ENCODE measurements at regions not wholly inside any gene's neighbourhood (a gene's known extent, or its start where the extent isn't known, plus 50 kb on each side); places are given as distances from the start of the nearest gene placed in this dataset.

DNA sequence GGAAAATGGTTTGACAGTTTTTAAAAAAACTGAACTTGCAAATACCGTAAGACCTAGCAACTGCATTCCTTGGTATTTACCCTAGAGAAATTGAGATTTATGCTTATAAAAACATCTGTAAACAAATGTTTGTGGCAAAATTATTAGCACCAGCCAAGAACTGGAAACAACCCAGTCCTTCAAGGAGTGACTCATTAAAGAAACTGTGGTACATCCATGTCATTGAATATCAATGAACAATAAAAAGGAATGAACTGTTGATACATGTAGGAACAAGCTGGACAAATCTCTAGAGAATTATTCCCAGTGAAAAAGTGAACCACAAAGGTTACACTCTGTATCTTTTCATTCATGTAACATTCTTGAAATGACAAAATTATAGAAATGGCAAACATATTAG, 240.2 kb upstream of the ADAMTS3 start:
- TF ChIP-seq, protein P1, sequence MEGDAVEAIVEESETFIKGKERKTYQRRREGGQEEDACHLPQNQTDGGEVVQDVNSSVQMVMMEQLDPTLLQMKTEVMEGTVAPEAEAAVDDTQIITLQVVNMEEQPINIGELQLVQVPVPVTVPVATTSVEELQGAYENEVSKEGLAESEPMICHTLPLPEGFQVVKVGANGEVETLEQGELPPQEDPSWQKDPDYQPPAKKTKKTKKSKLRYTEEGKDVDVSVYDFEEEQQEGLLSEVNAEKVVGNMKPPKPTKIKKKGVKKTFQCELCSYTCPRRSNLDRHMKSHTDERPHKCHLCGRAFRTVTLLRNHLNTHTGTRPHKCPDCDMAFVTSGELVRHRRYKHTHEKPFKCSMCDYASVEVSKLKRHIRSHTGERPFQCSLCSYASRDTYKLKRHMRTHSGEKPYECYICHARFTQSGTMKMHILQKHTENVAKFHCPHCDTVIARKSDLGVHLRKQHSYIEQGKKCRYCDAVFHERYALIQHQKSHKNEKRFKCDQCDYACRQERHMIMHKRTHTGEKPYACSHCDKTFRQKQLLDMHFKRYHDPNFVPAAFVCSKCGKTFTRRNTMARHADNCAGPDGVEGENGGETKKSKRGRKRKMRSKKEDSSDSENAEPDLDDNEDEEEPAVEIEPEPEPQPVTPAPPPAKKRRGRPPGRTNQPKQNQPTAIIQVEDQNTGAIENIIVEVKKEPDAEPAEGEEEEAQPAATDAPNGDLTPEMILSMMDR (IDR thresholded peaks at IDR 0.05): no peak
- TF ChIP-seq POLR2A (IDR thresholded peaks at IDR 0.05): no peak
- TF ChIP-seq POLR2AphosphoS5 (IDR thresholded peaks at IDR 0.05): no peak
- TF ChIP-seq EP300 (IDR thresholded peaks at IDR 0.05): no peak

Measured in upper lobe of left lung (tissue), 4 donors.